Stomach smooth muscle (tissue), 2 donors: ENCODE measurements at regions not wholly inside any gene's neighbourhood (a gene's known extent, or its start where the extent isn't known, plus 50 kb on each side); places are given as distances from the start of the nearest gene placed in this dataset.

Experiments used
- H3K27ac ChIP-seq: one replicate; pipeline ENCODE4 v1.7.0; 2013; ENCODE audit warnings: mild to moderate bottlenecking, low read length, inconsistent platforms
- H3K27me3 ChIP-seq, 2 donors: one replicate each; pipeline ENCODE4 v1.7.0; 2013; ENCODE audit warnings: low read length in 2 of 2; ENCODE audit not compliant: insufficient read depth in 2 of 2, control insufficient read depth in 1 of 2
- H3K36me3 ChIP-seq, 2 donors: one replicate each; pipeline ENCODE4 v1.7.0; 2013; ENCODE audit warnings: low read length in 2 of 2; ENCODE audit not compliant: control insufficient read depth in 2 of 2, insufficient read depth in 2 of 2
- H3K4me1 ChIP-seq: one replicate; pipeline ENCODE4 v1.7.0; 2013; ENCODE audit warnings: low read length; ENCODE audit not compliant: control insufficient read depth, insufficient read depth
- H3K4me3 ChIP-seq, 2 donors: one replicate each; pipeline ENCODE4 v1.7.0; 2013; ENCODE audit warnings: low read length in 2 of 2
- H3K9ac ChIP-seq, 2 donors: one replicate each; pipeline ENCODE4 v1.7.0; 2013; ENCODE audit warnings: low read length in 2 of 2, mild to moderate bottlenecking in 1 of 2
- H3K9me3 ChIP-seq, 2 donors: one replicate each; pipeline ENCODE4 v1.7.0; 2013; ENCODE audit warnings: low read length in 2 of 2; ENCODE audit not compliant: control insufficient read depth in 2 of 2
- donor health status: healthy.
- donor health status: Pancreatic carcinoma.

DNA sequence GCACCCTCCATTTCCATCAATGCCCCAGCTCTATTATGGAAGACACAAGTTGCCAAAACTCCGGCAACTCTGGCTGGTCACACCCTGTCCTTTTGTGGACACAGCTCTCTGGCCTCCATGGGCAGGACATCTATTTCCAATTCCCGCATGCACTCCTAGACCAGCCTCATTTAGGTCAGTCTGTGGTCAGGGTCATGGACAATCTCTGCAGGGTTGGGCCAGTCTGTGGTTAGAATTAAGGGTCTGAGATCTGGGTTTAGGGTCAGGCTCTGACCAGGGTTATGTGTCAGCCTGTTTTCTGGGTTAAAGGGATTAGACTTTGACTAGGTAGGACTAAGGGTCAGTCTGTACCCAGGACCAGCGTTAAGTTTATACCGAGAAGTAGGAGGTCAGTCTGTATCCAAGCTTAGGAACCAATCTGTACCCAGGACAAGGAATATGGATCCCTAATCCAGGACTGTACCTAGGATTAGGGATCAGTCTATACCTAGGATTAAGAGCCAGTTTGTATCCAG is 82.4 kb downstream of the VEGFA start:
- H3K9ac ChIP-seq, result no peak overlapping the region
- no peaks in the 10 kb centered on the region for H3K27me3 ChIP-seq
- H3K36me3 ChIP-seq, result no peaks in the 10 kb centered on the region
- no peaks in the 10 kb centered on the region for H3K9me3 ChIP-seq
- no peak overlapping the region for H3K4me3 ChIP-seq
- H3K27ac ChIP-seq, result no peak overlapping the region
- H3K4me1 ChIP-seq, result peaks cover 4% of the 10 kb centered on the region

DNA sequence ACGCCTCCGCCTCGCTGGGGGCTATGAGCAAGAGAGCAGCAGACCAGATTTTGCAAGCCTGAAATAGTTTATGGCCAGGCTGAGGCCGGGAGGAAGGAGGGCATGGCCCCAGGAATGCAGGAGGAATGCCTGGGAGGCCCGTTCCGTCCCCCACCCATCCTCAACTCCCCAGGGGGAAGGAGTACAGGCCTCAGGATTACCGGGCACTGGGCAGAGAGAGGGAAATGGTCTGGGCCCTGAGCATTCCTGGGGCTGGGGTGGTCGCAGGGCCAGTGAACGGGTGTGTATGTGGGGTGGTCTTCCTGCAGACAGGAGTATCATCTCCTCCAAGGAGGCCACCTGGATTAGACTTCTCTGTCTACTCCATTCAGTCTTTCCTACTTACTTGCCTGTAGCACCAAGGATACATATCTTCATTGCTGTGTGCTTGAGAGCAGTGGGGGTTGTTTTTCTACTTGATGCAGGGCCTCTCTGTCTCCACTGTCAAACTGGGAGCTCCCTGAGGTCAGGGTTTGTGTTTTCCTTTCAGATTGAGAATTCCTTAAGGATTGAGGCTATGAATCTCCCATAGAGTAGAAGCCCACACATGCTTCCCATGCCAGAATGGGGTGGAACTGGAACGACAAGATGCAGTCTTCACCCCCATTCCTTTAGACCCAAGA is 81.3 kb downstream of the VEGFA start:
- Histone ChIP-seq H3K4me1 (peaks cover 4% of the 10 kb centered on the region), H3K9ac (no peak overlapping the region), H3K27ac (no peak overlapping the region)

DNA sequence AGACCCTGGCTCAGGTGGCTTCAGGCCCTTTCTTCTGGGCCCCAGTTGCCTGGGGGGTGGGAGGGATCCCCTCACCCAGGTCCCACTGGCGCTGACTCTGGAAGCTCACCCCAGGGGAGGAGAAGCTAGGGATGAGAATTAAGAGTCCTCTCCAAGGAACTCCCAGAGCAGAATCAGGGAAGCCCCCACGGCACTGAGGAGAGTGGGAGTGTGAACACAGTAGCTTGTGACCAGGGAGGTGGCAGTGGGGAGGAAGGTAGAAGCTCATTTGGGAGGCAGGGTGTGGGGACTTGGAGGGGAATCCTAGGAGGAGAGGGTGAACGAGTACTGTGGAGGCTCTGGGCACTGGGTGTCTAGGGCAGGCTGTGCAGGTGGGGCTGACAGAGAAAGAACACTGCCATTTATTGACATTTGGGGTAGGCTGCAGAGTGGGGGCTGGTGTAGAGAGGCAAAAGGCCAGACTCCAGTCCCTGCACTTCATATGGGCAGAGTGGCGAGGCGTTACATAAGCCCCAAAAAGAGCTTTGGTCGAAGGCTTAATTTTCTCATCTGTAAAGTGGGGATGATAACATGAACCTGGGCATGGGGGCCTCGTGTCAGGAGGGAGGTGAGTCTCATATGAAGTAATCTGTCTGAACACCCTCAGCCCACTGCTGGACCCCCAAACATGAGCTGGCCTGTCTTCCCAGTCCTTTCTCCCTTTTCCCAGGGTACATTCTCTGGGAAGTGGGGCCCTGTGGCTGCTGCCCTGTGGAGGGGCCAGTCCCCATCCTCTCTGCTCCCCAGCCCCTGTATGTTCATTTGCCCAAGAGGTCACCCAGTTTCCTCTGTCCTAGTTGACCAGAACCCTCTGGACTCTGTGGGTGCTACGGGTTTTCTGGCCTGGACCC is 80.5 kb downstream of the VEGFA start:
- no peaks in the 10 kb centered on the region for H3K27me3 ChIP-seq
- no peak overlapping the region for H3K9ac ChIP-seq
- H3K4me1 ChIP-seq, result no peaks in the 10 kb centered on the region
- H3K9me3 ChIP-seq, result no peaks in the 10 kb centered on the region
- H3K4me3 ChIP-seq, result no peak overlapping the region
- H3K27ac ChIP-seq, result no peak overlapping the region
- H3K36me3 ChIP-seq, result no peaks in the 10 kb centered on the region

More for the DNA sequence above, 81.3 kb downstream of the VEGFA start:
- Histone ChIP-seq H3K4me3 (no peak overlapping the region), H3K9me3 (no peaks in the 10 kb centered on the region), H3K27me3 (no peaks in the 10 kb centered on the region), H3K36me3 (no peaks in the 10 kb centered on the region)

DNA sequence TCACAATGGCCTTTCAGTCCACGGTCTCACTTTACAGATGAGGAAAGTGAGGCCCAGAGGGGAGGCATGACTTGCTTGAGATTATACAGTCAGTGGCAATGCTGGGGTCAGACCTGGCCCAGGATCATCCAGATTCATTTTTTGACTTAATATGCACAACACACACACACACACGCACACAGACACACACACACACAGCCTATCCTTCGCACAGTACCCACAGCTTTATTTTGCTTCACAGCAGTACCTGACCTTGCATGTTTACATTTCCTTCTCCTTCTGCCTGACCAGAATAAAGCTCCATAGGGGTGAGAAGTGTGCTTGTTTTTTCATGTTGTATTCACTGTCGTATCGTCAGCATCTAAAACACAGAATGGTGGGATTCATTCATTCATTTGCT is 79.8 kb downstream of the VEGFA start:
- no peaks in the 10 kb centered on the region for H3K36me3 ChIP-seq
- no peak overlapping the region for H3K27ac ChIP-seq
- no peaks in the 10 kb centered on the region for H3K27me3 ChIP-seq
- H3K4me3 ChIP-seq, result no peak overlapping the region
- H3K9ac ChIP-seq, result no peak overlapping the region
- no peaks in the 10 kb centered on the region for H3K4me1 ChIP-seq
- no peaks in the 10 kb centered on the region for H3K9me3 ChIP-seq

DNA sequence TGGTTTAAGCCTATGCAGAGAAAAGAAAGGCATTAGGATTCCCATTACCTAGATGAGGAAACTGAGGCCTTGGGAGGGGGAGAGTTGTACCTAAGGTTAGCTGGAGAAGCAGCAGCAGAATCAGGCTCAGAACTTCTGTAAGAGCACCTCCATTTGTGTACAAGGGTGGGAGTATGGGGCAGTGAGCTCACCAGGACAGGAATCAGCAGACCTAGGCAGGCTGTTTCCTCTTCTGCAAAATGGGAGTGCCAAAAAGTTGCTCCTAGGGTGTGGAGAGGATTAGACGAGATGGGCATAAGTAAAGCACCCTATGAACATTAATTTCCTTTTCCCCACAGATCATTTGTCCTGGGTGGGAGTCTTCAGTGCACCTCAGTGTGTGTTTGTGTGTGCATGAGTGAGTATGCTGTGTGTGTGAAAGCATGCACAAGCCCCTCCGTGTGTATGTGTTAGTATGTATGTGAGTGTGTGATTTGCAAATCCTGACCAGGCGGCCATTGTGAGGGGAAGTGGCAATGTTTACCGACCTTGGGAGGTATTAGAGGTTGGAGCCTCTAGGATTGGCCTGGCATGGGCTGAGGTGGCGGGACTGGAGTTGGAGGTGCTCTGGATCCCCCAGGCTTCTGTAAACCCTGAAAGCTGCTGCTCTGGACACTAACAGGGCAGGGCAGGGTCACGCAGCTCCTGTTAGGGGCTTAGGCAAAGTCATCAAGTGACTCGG is 78.8 kb downstream of the VEGFA start:
- Histone ChIP-seq H3K9me3 (no peaks in the 10 kb centered on the region), H3K36me3 (no peaks in the 10 kb centered on the region), H3K27me3 (no peaks in the 10 kb centered on the region), H3K9ac (no peak overlapping the region), H3K4me3 (no peak overlapping the region), H3K27ac (no peak overlapping the region), H3K4me1 (no peaks in the 10 kb centered on the region)

DNA sequence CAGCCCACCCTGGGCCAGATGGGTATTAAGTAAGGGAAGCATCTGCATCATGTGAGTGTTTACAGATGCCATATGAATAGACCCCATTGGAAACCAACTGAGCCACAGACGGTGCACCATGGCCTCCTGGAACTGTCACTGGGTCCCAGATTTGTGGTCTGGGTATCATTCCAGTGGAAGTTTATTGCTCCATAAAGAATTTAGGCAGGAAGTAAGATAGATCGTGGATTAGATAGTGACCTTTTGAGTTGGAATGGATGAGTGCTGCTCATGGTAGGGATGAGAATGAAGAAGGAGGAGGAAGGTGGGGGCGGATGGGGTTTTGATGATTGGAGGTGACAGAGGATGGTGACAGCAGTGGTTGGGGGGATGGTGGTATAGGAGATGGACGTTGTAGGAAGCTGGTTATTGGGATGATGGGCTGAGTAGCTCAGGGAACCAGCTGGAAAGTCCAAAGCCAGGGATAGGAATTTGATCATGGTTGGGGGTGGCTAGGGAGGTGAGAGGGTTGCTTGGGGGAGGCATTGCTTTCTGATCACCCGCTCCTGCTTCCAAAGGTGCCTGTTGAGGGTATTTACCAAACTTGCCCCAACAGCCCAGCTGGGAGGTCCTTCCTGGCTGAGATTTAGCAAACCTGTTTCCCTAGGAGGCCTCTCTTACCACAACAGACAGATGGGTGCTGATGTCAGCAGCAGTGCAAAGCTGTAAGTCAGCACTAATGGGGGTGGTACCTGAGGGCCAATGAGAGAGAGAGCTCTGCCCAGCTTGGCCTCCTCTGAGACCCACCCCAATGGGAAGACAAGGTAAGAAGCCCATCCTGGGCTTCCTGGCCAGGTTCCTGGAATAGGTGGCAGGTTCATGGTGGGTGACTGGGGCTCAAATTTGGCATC is 78.0 kb downstream of the VEGFA start:
- Histone ChIP-seq H3K36me3 (no peaks in the 10 kb centered on the region), H3K9ac (no peak overlapping the region), H3K9me3 (no peaks in the 10 kb centered on the region), H3K4me3 (no peak overlapping the region), H3K27ac (no peak overlapping the region), H3K4me1 (no peaks in the 10 kb centered on the region), H3K27me3 (no peaks in the 10 kb centered on the region)

DNA sequence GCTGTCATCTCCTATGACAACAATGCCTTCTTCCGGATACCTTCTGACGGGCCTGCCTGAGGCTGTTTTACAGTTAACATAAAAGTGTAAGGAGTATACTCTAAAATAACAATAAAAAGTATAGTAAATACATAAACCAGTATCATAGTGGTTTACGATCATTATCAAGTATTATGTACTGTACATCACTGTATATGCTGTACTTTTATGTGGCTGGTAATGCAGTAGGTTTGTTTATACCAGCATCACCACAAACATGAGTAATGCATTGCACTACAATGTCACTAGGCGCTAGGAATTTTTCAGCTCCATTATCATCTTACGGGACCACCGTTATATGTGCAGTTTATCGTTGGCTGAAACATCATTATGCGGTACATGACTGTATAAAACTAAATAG is 76.5 kb downstream of the VEGFA start:
- H3K36me3 ChIP-seq, result no peaks in the 10 kb centered on the region
- no peaks in the 10 kb centered on the region for H3K27me3 ChIP-seq
- no peak overlapping the region for H3K4me3 ChIP-seq
- H3K9me3 ChIP-seq, result no peaks in the 10 kb centered on the region
- H3K4me1 ChIP-seq, result no peaks in the 10 kb centered on the region
- H3K27ac ChIP-seq, result no peak overlapping the region
- H3K9ac ChIP-seq, result no peak overlapping the region

DNA sequence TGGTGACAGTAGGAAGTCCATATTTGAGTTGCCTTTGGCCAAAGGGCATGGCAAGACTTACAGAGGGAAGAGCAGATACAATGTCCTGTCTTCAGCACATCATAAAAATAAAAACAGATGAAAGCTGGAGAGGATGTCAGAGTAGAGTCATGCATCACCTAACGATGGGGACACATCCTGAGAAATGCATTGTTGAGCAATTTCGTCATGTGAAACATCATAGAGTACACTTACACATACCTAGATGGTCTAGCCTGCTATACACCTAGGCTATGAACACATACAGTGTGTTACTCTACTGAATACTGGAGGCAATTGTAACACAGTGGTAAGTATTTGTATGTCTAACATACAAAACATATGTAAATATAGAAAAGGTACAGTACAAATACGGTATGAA is 75.6 kb downstream of the VEGFA start:
- Histone ChIP-seq H3K27ac (no peak overlapping the region), H3K27me3 (no peaks in the 10 kb centered on the region), H3K9ac (no peak overlapping the region), H3K36me3 (no peaks in the 10 kb centered on the region), H3K9me3 (no peaks in the 10 kb centered on the region), H3K4me1 (no peaks in the 10 kb centered on the region), H3K4me3 (no peak overlapping the region)

DNA sequence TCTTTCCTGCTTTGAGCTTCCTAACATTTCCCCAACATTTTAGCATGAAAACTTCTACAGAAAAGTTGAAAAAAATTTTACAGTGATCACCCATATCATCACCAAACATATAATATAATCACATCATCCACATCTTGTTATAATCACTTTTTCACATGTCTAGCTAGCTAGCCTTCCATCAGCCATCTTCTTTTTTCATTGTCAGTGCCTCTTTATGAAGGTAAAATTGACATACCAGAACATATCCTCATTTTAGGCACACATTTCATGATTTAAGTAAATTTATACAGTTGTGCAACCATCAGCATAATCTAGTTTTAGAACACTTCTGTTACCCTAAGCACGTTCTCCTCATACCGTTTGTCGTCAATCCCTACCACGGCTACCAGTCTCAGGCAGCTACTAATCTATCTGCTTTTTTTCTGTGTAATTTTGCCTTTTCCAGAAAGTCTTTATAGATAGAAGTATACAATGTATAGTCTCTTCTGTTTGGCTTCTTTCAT is 73.7 kb downstream of the VEGFA start:
- H3K36me3 ChIP-seq, result no peaks in the 10 kb centered on the region
- no peak overlapping the region for H3K27ac ChIP-seq
- no peaks in the 10 kb centered on the region for H3K4me1 ChIP-seq
- H3K9me3 ChIP-seq, result no peaks in the 10 kb centered on the region
- no peak overlapping the region for H3K9ac ChIP-seq
- no peak overlapping the region for H3K4me3 ChIP-seq
- H3K27me3 ChIP-seq, result no peaks in the 10 kb centered on the region
